K562 (cell line): ENCODE measurements at regions not wholly inside any gene's neighbourhood (a gene's known extent, or its start where the extent isn't known, plus 50 kb on each side); places are given as distances from the start of the nearest gene placed in this dataset.

Source experiments
- ESRRA ChIP-seq: fragments of 450-650 bp; IDR thresholded peaks from 2 replicates; pipeline ENCODE4 v1.6.1; 2014; ENCODE audit warnings: low read depth, mild to moderate bottlenecking, moderate library complexity, borderline replicate concordance
- FOXJ3 ChIP-seq: sonication (generic); formaldehyde crosslinking; IDR thresholded peaks from 2 replicates; pipeline ENCODE4 v1.4.0; 2020; ENCODE audit warnings: mild to moderate bottlenecking, missing genetic modification reagents
- FOXM1 ChIP-seq, 2 experiments: fragments of 450-650 bp in 1 of 2; sonication (generic) in 1 of 2; formaldehyde crosslinking in 1 of 2; IDR thresholded peaks; 2 replicates each; pipeline versions ENCODE4 v1.6.1 to v1.9.0; 2017 to 2022; ENCODE audit warnings: low read depth in 2 of 2, mild to moderate bottlenecking in 2 of 2, missing genetic modification reagents in 1 of 2, moderate library complexity in 1 of 2
- GABPB2 ChIP-seq: fragments of 250-450 bp; sonication (Bioruptor Pico); conservative IDR thresholded peaks from 2 replicates; pipeline ENCODE4 v1.5.1; 2021; ENCODE audit warnings: mild to moderate bottlenecking
- HDAC2 ChIP-seq: fragments of 450-650 bp; IDR thresholded peaks from 2 replicates; pipeline ENCODE4 v1.6.1; 2016; ENCODE audit warnings: mild to moderate bottlenecking
- NFATC3 ChIP-seq: fragments of 450-650 bp; IDR thresholded peaks from 2 replicates; pipeline ENCODE4 v1.6.1; 2017; ENCODE audit warnings: mild to moderate bottlenecking
- NFE2L1 ChIP-seq: fragments of 450-650 bp; IDR thresholded peaks from 2 replicates; pipeline ENCODE4 v1.6.1; 2016; ENCODE audit warnings: missing genetic modification characterization, low read depth, mild to moderate bottlenecking, missing compliant biosample characterization, moderate library complexity, borderline replicate concordance
- NFXL1 ChIP-seq: fragments of 450-650 bp; formaldehyde crosslinking; IDR thresholded peaks from 2 replicates; pipeline ENCODE4 v1.4.0; 2021; ENCODE audit warnings: mild to moderate bottlenecking
- PTTG1 ChIP-seq: fragments of 450-650 bp; IDR thresholded peaks from 2 replicates; pipeline ENCODE4 v1.6.1; 2016; ENCODE audit warnings: low read depth, mild to moderate bottlenecking, missing genetic modification characterization, missing compliant biosample characterization
- RBBP5 ChIP-seq: fragments of 200-600 bp; sonication (generic); IDR thresholded peaks from 2 replicates; pipeline ENCODE4 v1.6.1; 2012; ENCODE audit warnings: borderline replicate concordance, mild to moderate bottlenecking, low read length, control low read depth, inconsistent platforms; ENCODE audit not compliant: insufficient read depth, poor library complexity, severe bottlenecking
- RBM15 ChIP-seq: fragments of 200-400 bp; formaldehyde crosslinking; IDR thresholded peaks from 2 replicates; pipeline ENCODE4 v1.6.1; 2018; ENCODE audit warnings: mild to moderate bottlenecking, low read length, moderate library complexity; ENCODE audit not compliant: insufficient read depth
- RBM25 ChIP-seq: fragments of 200-400 bp; formaldehyde crosslinking; IDR thresholded peaks from 2 replicates; pipeline ENCODE4 v1.6.1; 2018; ENCODE audit warnings: low read length, low read depth, moderate library complexity; ENCODE audit not compliant: severe bottlenecking
- RUNX1 ChIP-seq: sonication (generic); IDR thresholded peaks from 2 replicates; pipeline ENCODE4 v1.6.1; 2016; ENCODE audit warnings: antibody characterized with exemption, low read depth
- STAT5B ChIP-seq: fragments of 250-450 bp; sonication (Bioruptor Pico); IDR thresholded peaks from 2 replicates; pipeline ENCODE4 v1.8.0; 2021; ENCODE audit warnings: mild to moderate bottlenecking, inconsistent platforms
- ZNF764 ChIP-seq: fragments of 250-450 bp; sonication (Bioruptor Pico); IDR thresholded peaks from 2 replicates; pipeline ENCODE4 v1.4.0; 2020; ENCODE audit warnings: low read depth, mild to moderate bottlenecking, moderate library complexity
- TF ChIP-seq, protein P1 (sequence below): fragments of 450-650 bp; IDR thresholded peaks from 2 replicates; pipeline ENCODE4 v1.6.1; 2016; ENCODE audit warnings: low read depth
- TF ChIP-seq, protein P2 (sequence below), 2 experiments: fragments of 200-800 bp in 1 of 2; sonication (Bioruptor generic) in 1 of 2; sonication (generic) in 1 of 2; formaldehyde crosslinking in 1 of 2; IDR thresholded peaks in 1 of 2; conservative IDR thresholded peaks in 1 of 2; 2 replicates each; pipeline versions ENCODE4 v1.5.0 to v1.6.1; 2016 to 2020; ENCODE audit warnings: missing compliant biosample characterization in 1 of 2, missing genetic modification characterization in 1 of 2, missing genetic modification reagents in 1 of 2

DNA sequence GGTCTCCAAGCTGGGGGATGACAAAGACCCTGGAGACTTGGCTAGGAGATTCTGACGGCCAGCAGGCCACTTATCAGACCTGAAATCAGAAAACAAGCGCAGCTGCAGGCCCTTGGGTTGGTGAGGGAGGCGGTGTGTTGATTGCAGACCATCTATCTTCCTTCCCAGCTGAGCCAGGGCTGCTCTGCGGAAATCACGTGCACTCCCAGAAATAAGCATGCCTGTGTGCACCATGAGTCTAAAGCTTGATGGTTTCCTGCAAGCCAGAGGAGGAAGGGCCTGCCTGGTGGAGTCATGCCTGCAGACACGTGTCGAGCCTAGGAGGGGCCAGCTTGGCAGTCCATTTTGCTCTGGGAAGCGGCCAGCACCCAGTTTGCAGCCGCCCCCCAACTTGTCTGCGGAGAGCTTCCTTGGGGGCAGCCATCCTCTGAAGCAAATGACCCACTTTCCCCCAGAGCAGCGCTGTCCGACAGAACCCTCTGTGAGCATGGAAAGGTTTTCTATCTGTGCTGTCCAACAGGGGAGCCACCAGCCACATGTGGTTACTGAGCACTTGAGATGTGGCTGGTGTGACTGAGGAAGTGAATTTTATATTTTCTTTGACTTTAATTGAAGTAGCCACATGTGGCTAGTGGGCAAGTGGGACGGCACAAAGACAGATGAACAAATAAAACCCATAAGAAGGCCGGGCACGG, 175.7 kb upstream of the BCOR start (continued):
- no peak for TF ChIP-seq PTTG1 (tag)
- TF ChIP-seq RUNX1 = no peak
- TF ChIP-seq RBM25 = no peak
- peak; percentile 67 for TF ChIP-seq HDAC2
- TF ChIP-seq, protein P1, sequence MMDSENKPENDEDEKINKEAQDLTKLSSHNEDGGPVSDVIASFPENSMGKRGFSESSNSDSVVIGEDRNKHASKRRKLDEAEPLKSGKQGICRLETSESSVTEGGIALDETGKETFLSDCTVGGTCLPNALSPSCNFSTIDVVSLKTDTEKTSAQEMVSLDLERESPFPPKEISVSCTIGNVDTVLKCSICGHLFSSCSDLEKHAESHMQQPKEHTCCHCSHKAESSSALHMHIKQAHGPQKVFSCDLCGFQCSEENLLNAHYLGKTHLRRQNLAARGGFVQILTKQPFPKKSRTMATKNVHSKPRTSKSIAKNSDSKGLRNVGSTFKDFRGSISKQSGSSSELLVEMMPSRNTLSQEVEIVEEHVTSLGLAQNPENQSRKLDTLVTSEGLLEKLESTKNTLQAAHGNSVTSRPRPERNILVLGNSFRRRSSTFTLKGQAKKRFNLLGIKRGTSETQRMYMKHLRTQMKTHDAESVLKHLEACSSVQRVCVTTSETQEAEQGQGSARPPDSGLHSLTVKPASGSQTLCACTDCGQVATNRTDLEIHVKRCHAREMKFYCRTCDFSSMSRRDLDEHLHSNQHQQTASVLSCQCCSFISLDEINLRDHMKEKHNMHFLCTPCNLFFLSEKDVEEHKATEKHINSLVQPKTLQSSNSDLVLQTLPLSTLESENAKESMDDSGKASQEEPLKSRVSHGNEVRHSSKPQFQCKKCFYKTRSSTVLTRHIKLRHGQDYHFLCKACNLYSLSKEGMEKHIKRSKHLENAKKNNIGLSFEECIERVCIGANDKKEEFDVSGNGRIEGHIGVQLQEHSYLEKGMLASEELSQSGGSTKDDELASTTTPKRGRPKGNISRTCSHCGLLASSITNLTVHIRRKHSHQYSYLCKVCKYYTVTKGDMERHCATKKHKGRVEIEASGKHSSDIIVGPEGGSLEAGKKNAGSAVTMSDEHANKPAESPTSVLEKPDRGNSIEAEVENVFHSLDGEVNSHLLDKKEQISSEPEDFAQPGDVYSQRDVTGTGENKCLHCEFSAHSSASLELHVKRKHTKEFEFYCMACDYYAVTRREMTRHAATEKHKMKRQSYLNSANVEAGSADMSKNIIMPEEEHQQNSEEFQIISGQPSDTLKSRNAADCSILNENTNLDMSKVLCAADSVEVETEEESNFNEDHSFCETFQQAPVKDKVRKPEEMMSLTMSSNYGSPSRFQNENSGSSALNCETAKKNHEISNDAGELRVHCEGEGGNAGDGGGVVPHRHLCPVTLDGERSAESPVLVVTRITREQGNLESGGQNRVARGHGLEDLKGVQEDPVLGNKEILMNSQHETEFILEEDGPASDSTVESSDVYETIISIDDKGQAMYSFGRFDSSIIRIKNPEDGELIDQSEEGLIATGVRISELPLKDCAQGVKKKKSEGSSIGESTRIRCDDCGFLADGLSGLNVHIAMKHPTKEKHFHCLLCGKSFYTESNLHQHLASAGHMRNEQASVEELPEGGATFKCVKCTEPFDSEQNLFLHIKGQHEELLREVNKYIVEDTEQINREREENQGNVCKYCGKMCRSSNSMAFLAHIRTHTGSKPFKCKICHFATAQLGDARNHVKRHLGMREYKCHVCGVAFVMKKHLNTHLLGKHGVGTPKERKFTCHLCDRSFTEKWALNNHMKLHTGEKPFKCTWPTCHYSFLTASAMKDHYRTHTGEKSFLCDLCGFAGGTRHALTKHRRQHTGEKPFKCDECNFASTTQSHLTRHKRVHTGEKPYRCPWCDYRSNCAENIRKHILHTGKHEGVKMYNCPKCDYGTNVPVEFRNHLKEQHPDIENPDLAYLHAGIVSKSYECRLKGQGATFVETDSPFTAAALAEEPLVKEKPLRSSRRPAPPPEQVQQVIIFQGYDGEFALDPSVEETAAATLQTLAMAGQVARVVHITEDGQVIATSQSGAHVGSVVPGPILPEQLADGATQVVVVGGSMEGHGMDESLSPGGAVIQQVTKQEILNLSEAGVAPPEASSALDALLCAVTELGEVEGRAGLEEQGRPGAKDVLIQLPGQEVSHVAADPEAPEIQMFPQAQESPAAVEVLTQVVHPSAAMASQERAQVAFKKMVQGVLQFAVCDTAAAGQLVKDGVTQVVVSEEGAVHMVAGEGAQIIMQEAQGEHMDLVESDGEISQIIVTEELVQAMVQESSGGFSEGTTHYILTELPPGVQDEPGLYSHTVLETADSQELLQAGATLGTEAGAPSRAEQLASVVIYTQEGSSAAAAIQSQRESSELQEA = no peak
- no peak for TF ChIP-seq STAT5B
- no peak for TF ChIP-seq ESRRA
- TF ChIP-seq RBBP5 = no peak
- no peak for TF ChIP-seq ZNF764 (CRISPR knock-in tag)
- TF ChIP-seq NFATC3 = no peak
- TF ChIP-seq RBM15 = no peak
- TF ChIP-seq GABPB2 (CRISPR knock-in tag) = no peak
- no peak for TF ChIP-seq NFXL1 (CRISPR knock-in tag)
- TF ChIP-seq NFE2L1 (tag) = no peak
- TF ChIP-seq FOXM1 (IDR thresholded peaks at IDR 0.05; ENCODE audit: low read depth) = no peak; the same call in 1 of the 2 replicates
- no peak for TF ChIP-seq FOXM1 (CRISPR knock-in tag; IDR thresholded peaks at IDR 0.05; ENCODE audit: low read depth)
- no peak for TF ChIP-seq FOXJ3
- TF ChIP-seq, protein P2, sequence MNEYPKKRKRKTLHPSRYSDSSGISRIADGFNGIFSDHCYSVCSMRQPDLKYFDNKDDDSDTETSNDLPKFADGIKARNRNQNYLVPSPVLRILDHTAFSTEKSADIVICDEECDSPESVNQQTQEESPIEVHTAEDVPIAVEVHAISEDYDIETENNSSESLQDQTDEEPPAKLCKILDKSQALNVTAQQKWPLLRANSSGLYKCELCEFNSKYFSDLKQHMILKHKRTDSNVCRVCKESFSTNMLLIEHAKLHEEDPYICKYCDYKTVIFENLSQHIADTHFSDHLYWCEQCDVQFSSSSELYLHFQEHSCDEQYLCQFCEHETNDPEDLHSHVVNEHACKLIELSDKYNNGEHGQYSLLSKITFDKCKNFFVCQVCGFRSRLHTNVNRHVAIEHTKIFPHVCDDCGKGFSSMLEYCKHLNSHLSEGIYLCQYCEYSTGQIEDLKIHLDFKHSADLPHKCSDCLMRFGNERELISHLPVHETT (CRISPR knock-in tag; conservative IDR thresholded peaks at IDR 0.05 in 1 of 2, IDR thresholded peaks at IDR 0.05 in 1 of 2) = 0 out of 4 replicates have a peak, but pooled peaks of 1 of the 2 experiments have one; percentile 36
